Neuronal stem cell (in vitro differentiated cells): ENCODE measurements at regions not wholly inside any gene's neighbourhood (a gene's known extent, or its start where the extent isn't known, plus 50 kb on each side); places are given as distances from the start of the nearest gene placed in this dataset.
"Not testable (repeated sequence)": the region's sequence is repeated elsewhere in the genome, so short reads cannot be mapped to it uniquely, and the experiment has no call there.

Experiments used
- DNase-seq: peaks from one replicate; pipeline ENCODE4 v3.0.0-alpha.2; 2013; ENCODE audit warnings: low spot score
- H2AFZ ChIP-seq: one replicate; pipeline ENCODE4 v1.6.1; 2013; ENCODE audit warnings: mild to moderate bottlenecking, low read length, inconsistent platforms
- H2AK5ac ChIP-seq: 2 replicates; pipeline ENCODE4 v1.6.1; 2013; ENCODE audit warnings: low read depth, mild to moderate bottlenecking, inconsistent platforms, low read length, moderate library complexity, mixed read lengths
- H2BK120ac ChIP-seq: 2 replicates; pipeline ENCODE4 v1.6.1; 2013; ENCODE audit warnings: low read depth, mild to moderate bottlenecking, inconsistent platforms, low read length, moderate library complexity, mixed read lengths
- H2BK12ac ChIP-seq: one replicate; pipeline ENCODE4 v1.6.1; 2013; ENCODE audit warnings: low read length, inconsistent platforms
- H2BK15ac ChIP-seq: 2 replicates; pipeline ENCODE4 v1.6.1; 2013; ENCODE audit warnings: mild to moderate bottlenecking, low read length, inconsistent platforms, mixed read lengths
- H2BK5ac ChIP-seq: one replicate; pipeline ENCODE4 v1.6.1; 2013; ENCODE audit warnings: inconsistent platforms, mild to moderate bottlenecking, low read length, moderate library complexity
- H3K14ac ChIP-seq: one replicate; pipeline ENCODE4 v1.6.1; 2013; ENCODE audit warnings: low read length, inconsistent platforms
- H3K18ac ChIP-seq: 2 replicates; pipeline ENCODE4 v1.6.1; 2013; ENCODE audit warnings: low read length, inconsistent platforms
- H3K23ac ChIP-seq: 2 replicates; pipeline ENCODE4 v1.6.1; 2013; ENCODE audit warnings: low read depth, mild to moderate bottlenecking, mixed read lengths, low read length, inconsistent platforms; ENCODE audit not compliant: poor library complexity
- H3K27ac ChIP-seq: replicated peaks from 3 replicates; pipeline ENCODE4 v1.5.1; 2013; ENCODE audit warnings: low read length, inconsistent platforms
- H3K27me3 ChIP-seq, 3 experiments: 2 replicates each; pipeline ENCODE4 v1.6.1; 2013; ENCODE audit warnings: low read length in 3 of 3, mild to moderate bottlenecking in 2 of 3, inconsistent platforms in 1 of 3, low read depth in 1 of 3, mixed read lengths in 1 of 3, moderate library complexity in 1 of 3; ENCODE audit not compliant: control insufficient read depth in 3 of 3, insufficient read depth in 3 of 3
- H3K36me3 ChIP-seq, 2 donors: replicated peaks in 1 of 2; 2 replicates each; pipeline ENCODE4 v1.6.1; 2013; ENCODE audit warnings: low read length in 2 of 2; ENCODE audit not compliant: control insufficient read depth in 2 of 2, insufficient read depth in 2 of 2
- H3K4ac ChIP-seq: 2 replicates; pipeline ENCODE4 v1.6.1; 2013; ENCODE audit warnings: inconsistent platforms, mild to moderate bottlenecking, low read length, moderate library complexity
- H3K4me1 ChIP-seq, 2 donors: 1 replicate in 1 of 2; 2 replicates in 1 of 2; pipeline ENCODE4 v1.6.1; 2013; ENCODE audit warnings: low read length in 2 of 2, low read depth in 1 of 2; ENCODE audit not compliant: control insufficient read depth in 2 of 2, insufficient read depth in 1 of 2
- H3K4me2 ChIP-seq: one replicate; pipeline ENCODE4 v1.6.1; 2013; ENCODE audit warnings: mild to moderate bottlenecking, low read length, inconsistent platforms; ENCODE audit not compliant: insufficient read depth, poor library complexity, severe bottlenecking
- H3K4me3 ChIP-seq, 2 donors: 2 replicates each; pipeline ENCODE4 v1.5.1; 2013; ENCODE audit warnings: low read length in 2 of 2, mild to moderate bottlenecking in 2 of 2, inconsistent platforms in 1 of 2, moderate library complexity in 1 of 2
- H3K79me1 ChIP-seq: one replicate; pipeline ENCODE4 v1.6.1; 2013; ENCODE audit warnings: low read depth, mild to moderate bottlenecking, inconsistent platforms, low read length, moderate library complexity
- H3K9ac ChIP-seq: one replicate; pipeline ENCODE4 v1.6.1; 2013; ENCODE audit warnings: mild to moderate bottlenecking, low read depth, low read length, inconsistent platforms; ENCODE audit not compliant: poor library complexity
- H3K9me3 ChIP-seq, 2 donors: replicated peaks in 1 of 2; 2 replicates each; pipeline versions ENCODE3 to v1.6.1; 2013; ENCODE audit warnings: low read length in 2 of 2, mild to moderate bottlenecking in 2 of 2, inconsistent platforms in 1 of 2, low read depth in 1 of 2, mixed read lengths in 1 of 2, moderate library complexity in 1 of 2; ENCODE audit not compliant: control insufficient read depth in 2 of 2, insufficient read depth in 1 of 2
- H4K8ac ChIP-seq: one replicate; pipeline ENCODE4 v1.6.1; 2013; ENCODE audit warnings: low read depth, mild to moderate bottlenecking, inconsistent platforms, low read length, moderate library complexity
- H4K91ac ChIP-seq: one replicate; pipeline ENCODE4 v1.6.1; 2013; ENCODE audit warnings: low read length, low read depth, mild to moderate bottlenecking, inconsistent platforms; ENCODE audit not compliant: poor library complexity
- WGBS, 2 donors: extraction: QIAGEN DNeasy Blood & Tissue Kit; methylation state at CpG; one replicate each; pipeline ENCODE4 v1.1.7; 2013; ENCODE audit warnings: missing lambda C conversion rate in 2 of 2, mixed read lengths in 1 of 2; ENCODE audit not compliant: insufficient read length in 2 of 2, insufficient replicate concordance in 1 of 2; ENCODE audit errors: extremely low coverage in 2 of 2; 5-methylcytosine and 5-hydroxymethylcytosine counted together

GRCh38 chr5:62757686-62758085 lies 179.1 kb downstream of the LRRC70 start:
- not testable (repeated sequence) for H3K9ac ChIP-seq, H2BK5ac ChIP-seq, H3K27ac ChIP-seq, H2BK120ac ChIP-seq, DNase-seq, H4K8ac ChIP-seq, H2BK12ac ChIP-seq, H3K23ac ChIP-seq, H3K18ac ChIP-seq, H3K36me3 ChIP-seq, H2AFZ ChIP-seq, H4K91ac ChIP-seq, H3K4me3 ChIP-seq, H3K14ac ChIP-seq, H3K27me3 ChIP-seq, H3K79me1 ChIP-seq, H3K4ac ChIP-seq, H3K9me3 ChIP-seq, H2AK5ac ChIP-seq, H2BK15ac ChIP-seq, H3K4me1 ChIP-seq, H3K4me2 ChIP-seq
- no CpG with 5 or more reads among the region's 4 CpGs for WGBS, 2 donors

GRCh38 chr5:62752998-62753367 lies 174.4 kb downstream of the LRRC70 start:
- not testable (repeated sequence) for H2AK5ac ChIP-seq, H2BK15ac ChIP-seq, H3K27me3 ChIP-seq, H3K4me2 ChIP-seq, H2AFZ ChIP-seq, H3K9me3 ChIP-seq, DNase-seq, H3K4me1 ChIP-seq, H3K79me1 ChIP-seq, H2BK12ac ChIP-seq, H2BK120ac ChIP-seq, H3K36me3 ChIP-seq, H3K14ac ChIP-seq, H4K91ac ChIP-seq, H3K23ac ChIP-seq, H3K4me3 ChIP-seq, H2BK5ac ChIP-seq, H4K8ac ChIP-seq, H3K9ac ChIP-seq, H3K18ac ChIP-seq, H3K27ac ChIP-seq, H3K4ac ChIP-seq
- no CpG with 5 or more reads among the region's 4 CpGs for WGBS, 2 donors

GRCh38 chr5:62752056-62752997 lies 173.7 kb downstream of the LRRC70 start:
- not testable (repeated sequence) for H2BK5ac ChIP-seq, H3K36me3 ChIP-seq, H3K27ac ChIP-seq, H2AK5ac ChIP-seq, H2BK12ac ChIP-seq, H4K8ac ChIP-seq, H3K9me3 ChIP-seq, H3K79me1 ChIP-seq, H3K27me3 ChIP-seq, H3K9ac ChIP-seq, H2BK120ac ChIP-seq, H3K4me2 ChIP-seq, H3K4me1 ChIP-seq, H3K4ac ChIP-seq, H4K91ac ChIP-seq, H2AFZ ChIP-seq, DNase-seq, H3K4me3 ChIP-seq, H3K18ac ChIP-seq, H3K14ac ChIP-seq, H2BK15ac ChIP-seq, H3K23ac ChIP-seq
- WGBS, 2 donors, result no CpG with 5 or more reads among the region's 17 CpGs

GRCh38 chr5:62742207-62742606 lies 163.6 kb downstream of the LRRC70 start:
- no peak overlapping the region for H4K8ac ChIP-seq
- H2BK15ac ChIP-seq, result no peak overlapping the region
- no peak overlapping the region for H3K27ac ChIP-seq
- no peak overlapping the region for H3K23ac ChIP-seq
- H3K4ac ChIP-seq, result no peak overlapping the region
- no peak overlapping the region for H3K4me3 ChIP-seq
- no peak for DNase-seq
- no peak overlapping the region for H4K91ac ChIP-seq
- H3K4me1 ChIP-seq, result peaks cover 0 to 2% of the 10 kb centered on the region in 2 donors
- H3K14ac ChIP-seq, result no peak overlapping the region
- WGBS, 2 donors, result no CpG with 5 or more reads among the region's 2 CpGs
- peaks cover 0 to 1% of the 10 kb centered on the region in 2 donors for H3K36me3 ChIP-seq
- H3K79me1 ChIP-seq, result no peaks in the 10 kb centered on the region
- H3K9ac ChIP-seq, result no peak overlapping the region
- H3K4me2 ChIP-seq, result no peak overlapping the region
- no peak overlapping the region for H2BK12ac ChIP-seq
- no peak overlapping the region for H2BK5ac ChIP-seq
- H2AK5ac ChIP-seq, result no peak overlapping the region
- no peak overlapping the region for H2AFZ ChIP-seq
- no peaks in the 10 kb centered on the region for H3K27me3 ChIP-seq
- H3K18ac ChIP-seq, result no peak overlapping the region
- H2BK120ac ChIP-seq, result no peak overlapping the region
- H3K9me3 ChIP-seq, result no peaks in the 10 kb centered on the region
